Adrenal gland (tissue), 9 donors: ENCODE measurements at regions not wholly inside any gene's neighbourhood (a gene's known extent, or its start where the extent isn't known, plus 50 kb on each side); places are given as distances from the start of the nearest gene placed in this dataset.

Experiments
- DNase-seq, 7 donors: peaks; one replicate each; pipeline ENCODE4 v3.0.0-alpha.2; 2019 to 2020
- H3K27ac ChIP-seq, 5 donors: fragments of 200-600 bp; sonication (generic) in 4 of 5; 1 replicate in 3 of 5; 2 replicates in 2 of 5; pipeline versions ENCODE4 v1.5.1 to v1.8.0; 2016 to 2020; ENCODE audit warnings: mild to moderate bottlenecking in 1 of 5
- H3K27me3 ChIP-seq: fragments of 200-600 bp; 2 replicates; pipeline ENCODE4 v1.8.0; 2021
- H3K36me3 ChIP-seq, 2 donors: fragments of 200-600 bp; replicated peaks in 1 of 2; 1 replicate in 1 of 2; 2 replicates in 1 of 2; pipeline versions ENCODE4 v1.5.1 to v1.8.0; 2018 to 2022
- H3K4me1 ChIP-seq, 2 donors: fragments of 200-600 bp; replicated peaks in 1 of 2; 1 replicate in 1 of 2; 2 replicates in 1 of 2; pipeline versions ENCODE4 v1.5.1 to v1.8.0; 2018 to 2021
- H3K4me3 ChIP-seq, 4 donors: fragments of 200-600 bp; sonication (generic) in 3 of 4; one replicate each; pipeline ENCODE4 v1.5.1; 2016 to 2018
- H3K9me3 ChIP-seq, 3 donors: fragments of 200-600 bp; sonication (generic) in 1 of 3; replicated peaks in 1 of 3; 1 replicate in 2 of 3; 2 replicates in 1 of 3; pipeline versions ENCODE4 v1.5.1 to v1.8.0; 2016 to 2021
- CTCF ChIP-seq, 6 experiments: fragments of 450-650 bp in 4 of 6; fragments of 200-600 bp in 2 of 6; sonication (generic) in 1 of 6; IDR thresholded peaks; 1 replicate in 5 of 6; 2 replicates in 1 of 6; pipeline versions ENCODE4 v1.5.1 to v1.8.0; 2016 to 2021; ENCODE audit warnings: antibody characterized with exemption in 6 of 6, mild to moderate bottlenecking in 2 of 6, moderate library complexity in 1 of 6
- POLR2A ChIP-seq, 2 donors: fragments of 450-650 bp; IDR thresholded peaks; one replicate each; pipeline ENCODE4 v1.6.1; 2017; ENCODE audit warnings: antibody characterized with exemption in 2 of 2, mild to moderate bottlenecking in 2 of 2, moderate library complexity in 1 of 2
- WGBS, 4 donors: extraction: QIAGEN DNeasy Blood & Tissue Kit in 2 of 4; methylation state at CpG; one replicate each; pipeline versions ENCODE4 v1.1.5 to v1.1.7; 2013 to 2017; 5-methylcytosine and 5-hydroxymethylcytosine counted together
- intact Hi-C, 2 donors: fragments of 100-400 bp; cut with DNase I; formaldehyde crosslinking; loops; one replicate each; pipeline versions ENCODE4 v1.14.1 to v1.15.0; 2022 to 2023
- donor health status: healthy with polysubstance abuse.
- donor health status: Bipolar disorder and iron deficiency.
- donor health status: DM: yes; HTN: yes; CAD: no.
- donor health status: DM: no; HTN: no; CAD: no.
- donor health status: DM: no; HTN: no; CAD: no.

DNA sequence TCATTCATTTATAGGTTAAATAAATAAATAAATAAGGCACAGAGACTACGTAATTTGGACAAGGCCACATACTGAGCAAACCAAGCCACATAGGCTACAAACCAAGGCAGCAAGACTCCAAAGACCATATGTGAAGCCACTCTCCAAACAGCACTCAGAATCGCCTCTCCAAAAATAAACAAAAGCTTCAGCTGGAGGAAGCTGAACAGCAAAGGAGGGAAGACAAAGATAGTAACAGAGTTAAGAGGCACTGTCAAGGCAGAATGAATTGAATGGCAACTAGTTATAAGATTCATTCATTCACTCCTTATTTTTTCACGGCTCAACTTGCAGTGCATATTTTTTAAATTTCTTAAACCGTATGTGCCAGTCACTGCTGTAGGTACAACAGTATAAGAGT is 200.5 kb upstream of the GRIP1 start:
- Histone ChIP-seq H3K27me3 (no peaks in the 10 kb centered on the region), H3K36me3 (no peaks in the 10 kb centered on the region), H3K27ac (no peak overlapping the region), H3K4me1 (no peaks in the 10 kb centered on the region), H3K9me3 (no peaks in the 10 kb centered on the region), H3K4me3 (no peak overlapping the region)
- intact Hi-C loops: no loop called here
- DNase-seq: no peak
- no peak for TF ChIP-seq CTCF (IDR thresholded peaks at IDR 0.05)
- no peak for TF ChIP-seq POLR2A (IDR thresholded peaks at IDR 0.05)
- 75 to 85% (median 80%) methylated on average over 4 of the region's 4 CpGs for WGBS, 4 donors

GRCh38 chr12:66881386-66881785 is 202.5 kb upstream of the GRIP1 start:
- Histone ChIP-seq H3K27ac (no peak overlapping the region), H3K4me3 (no peak overlapping the region), H3K36me3 (no peaks in the 10 kb centered on the region), H3K9me3 (no peaks in the 10 kb centered on the region), H3K27me3 (no peaks in the 10 kb centered on the region), H3K4me1 (no peaks in the 10 kb centered on the region)
- no peak for TF ChIP-seq CTCF (IDR thresholded peaks at IDR 0.05)
- no peak for TF ChIP-seq POLR2A (IDR thresholded peaks at IDR 0.05)
- intact Hi-C loops: no loop called here
- no peak for DNase-seq

- no peaks in the 10 kb centered on the region for H3K4me1 ChIP-seq
- H3K4me3 ChIP-seq: no peak overlapping the region
- intact Hi-C loops: no loop called here
- no peaks in the 10 kb centered on the region for H3K27me3 ChIP-seq
- DNase-seq: no peak
- TF ChIP-seq POLR2A (IDR thresholded peaks at IDR 0.05) (no peak), CTCF (IDR thresholded peaks at IDR 0.05) (no peak)
- H3K27ac ChIP-seq: no peak overlapping the region
- no peaks in the 10 kb centered on the region for H3K9me3 ChIP-seq
- WGBS, 4 donors: 77 to 83% (median 80%) methylated on average over 11 of the region's 11 CpGs
- H3K36me3 ChIP-seq: no peaks in the 10 kb centered on the region
Measured at GRCh38 chr12:66884091-66884490, 205.2 kb upstream of the GRIP1 start.

- no peak for DNase-seq
- 74 to 79% (median 76%) methylated on average over 13 of the region's 13 CpGs for WGBS, 4 donors
- H3K9me3 ChIP-seq: no peaks in the 10 kb centered on the region
- no peak for TF ChIP-seq CTCF (IDR thresholded peaks at IDR 0.05)
- no peak for TF ChIP-seq POLR2A (IDR thresholded peaks at IDR 0.05)
- no peak overlapping the region for H3K4me3 ChIP-seq
- H3K36me3 ChIP-seq: no peaks in the 10 kb centered on the region
- intact Hi-C loops: no loop called here
- no peaks in the 10 kb centered on the region for H3K27me3 ChIP-seq
- no peaks in the 10 kb centered on the region for H3K4me1 ChIP-seq
- H3K27ac ChIP-seq: no peak overlapping the region
Measured at GRCh38 chr12:66885115-66885875, 206.4 kb upstream of the GRIP1 start.
